ENCODE measurements at regions not wholly inside any gene's neighbourhood (a gene's known extent, or its start where the extent isn't known, plus 50 kb on each side); places are given as distances from the start of the nearest gene placed in this dataset.

GRCh38 chr13:97130190-97130589 is 91.9 kb upstream of the MBNL2 start (continued):
- TF ChIP-seq CHD7 (IDR thresholded peaks at IDR 0.05; ENCODE audit: insufficient replicate concordance, low read length) (no peak), EGR1 (IDR thresholded peaks at IDR 0.05; ENCODE audit: borderline replicate concordance, low read depth, low read length) (no peak), JUN (IDR thresholded peaks at IDR 0.05; ENCODE audit: low read depth, low read length) (no peak), TEAD4 (IDR thresholded peaks at IDR 0.05; ENCODE audit: low read depth, low read length) (no peak)
